ENCODE measurements at regions not wholly inside any gene's neighbourhood (a gene's known extent, or its start where the extent isn't known, plus 50 kb on each side); places are given as distances from the start of the nearest gene placed in this dataset.
A peak's percentile ranks its signal among the peaks of the same experiment; 100 is the strongest.

- in situ Hi-C loops (cut with HindIII; ENCODE audit: low pct_unique_long_range_greater_than_20kb, low sequenced_read_pairs) = no loop called here
- no peak for DNase-seq (ENCODE audit: low read depth)
Measured at GRCh38 chr7:18288322-18289037, 207.1 kb upstream of the HDAC9 start.

- DNase-seq (ENCODE audit: low read depth) = no peak
- in situ Hi-C loops (cut with HindIII; ENCODE audit: low pct_unique_long_range_greater_than_20kb, low sequenced_read_pairs) = no loop called here
Measured at GRCh38 chr7:18289788-18290187, 205.8 kb upstream of the HDAC9 start.

GRCh38 chr7:18290223-18290622 lies 205.3 kb upstream of the HDAC9 start:
- no peak for DNase-seq (ENCODE audit: low read depth)
- in situ Hi-C loops (cut with HindIII; ENCODE audit: low pct_unique_long_range_greater_than_20kb, low sequenced_read_pairs) = no loop called here

- in situ Hi-C loops (cut with HindIII; ENCODE audit: low pct_unique_long_range_greater_than_20kb, low sequenced_read_pairs) = no loop called here
- DNase-seq (ENCODE audit: low read depth) = no peak
Measured at GRCh38 chr7:18290865-18291264, 204.7 kb upstream of the HDAC9 start.

- in situ Hi-C loops (cut with HindIII; ENCODE audit: low pct_unique_long_range_greater_than_20kb, low sequenced_read_pairs) = no loop called here
- DNase-seq (ENCODE audit: low read depth) = no peak
Measured at GRCh38 chr7:18292584-18292983, 203.0 kb upstream of the HDAC9 start.

- in situ Hi-C loops (cut with HindIII; ENCODE audit: low pct_unique_long_range_greater_than_20kb, low sequenced_read_pairs) = no loop called here
Measured at GRCh38 chr7:18293759-18294158, 201.8 kb upstream of the HDAC9 start.

GRCh38 chr7:18294411-18294810 lies 201.1 kb upstream of the HDAC9 start:
- in situ Hi-C loops (cut with HindIII; ENCODE audit: low pct_unique_long_range_greater_than_20kb, low sequenced_read_pairs) = no loop called here
- no peak for DNase-seq (ENCODE audit: low read depth)

More at GRCh38 chr7:18293759-18294158, 201.8 kb upstream of the HDAC9 start:
- DNase-seq (ENCODE audit: low read depth) = no peak

GRCh38 chr7:18295781-18296423 lies 199.6 kb upstream of the HDAC9 start:
- no peak for DNase-seq (ENCODE audit: low read depth)
- in situ Hi-C loops (cut with HindIII; ENCODE audit: low pct_unique_long_range_greater_than_20kb, low sequenced_read_pairs) = no loop called here

- no peak for DNase-seq (ENCODE audit: low read depth)
- in situ Hi-C loops (cut with HindIII; ENCODE audit: low pct_unique_long_range_greater_than_20kb, low sequenced_read_pairs) = no loop called here
Measured at GRCh38 chr7:18302097-18302496, 193.5 kb upstream of the HDAC9 start.

- in situ Hi-C loops (cut with HindIII; ENCODE audit: low pct_unique_long_range_greater_than_20kb, low sequenced_read_pairs) = no loop called here
- DNase-seq (ENCODE audit: low read depth) = no peak
Measured at GRCh38 chr7:18305866-18306265, 189.7 kb upstream of the HDAC9 start.

- DNase-seq (ENCODE audit: low read depth) = no peak
- in situ Hi-C loops (cut with HindIII; ENCODE audit: low pct_unique_long_range_greater_than_20kb, low sequenced_read_pairs) = no loop called here
Measured at GRCh38 chr7:18306696-18307095, 188.9 kb upstream of the HDAC9 start.

GRCh38 chr7:18308938-18309337 lies 186.6 kb upstream of the HDAC9 start:
- in situ Hi-C loops (cut with HindIII; ENCODE audit: low pct_unique_long_range_greater_than_20kb, low sequenced_read_pairs) = no loop called here

GRCh38 chr7:18312482-18312881 lies 183.1 kb upstream of the HDAC9 start:
- DNase-seq (ENCODE audit: low read depth) = no peak
- in situ Hi-C loops (cut with HindIII; ENCODE audit: low pct_unique_long_range_greater_than_20kb, low sequenced_read_pairs) = no loop called here

More at GRCh38 chr7:18308938-18309337, 186.6 kb upstream of the HDAC9 start:
- no peak for DNase-seq (ENCODE audit: low read depth)

- in situ Hi-C loops (cut with HindIII; ENCODE audit: low pct_unique_long_range_greater_than_20kb, low sequenced_read_pairs) = no loop called here
- no peak for DNase-seq (ENCODE audit: low read depth)
Measured at GRCh38 chr7:18313965-18314364, 181.6 kb upstream of the HDAC9 start.

GRCh38 chr7:18315241-18315640 lies 180.3 kb upstream of the HDAC9 start:
- in situ Hi-C loops (cut with HindIII; ENCODE audit: low pct_unique_long_range_greater_than_20kb, low sequenced_read_pairs) = no loop called here
- no peak for DNase-seq (ENCODE audit: low read depth)

- in situ Hi-C loops (cut with HindIII; ENCODE audit: low pct_unique_long_range_greater_than_20kb, low sequenced_read_pairs) = no loop called here
- DNase-seq (ENCODE audit: low read depth) = no peak
Measured at GRCh38 chr7:18317941-18318340, 177.6 kb upstream of the HDAC9 start.

GRCh38 chr7:18320422-18320821 lies 175.1 kb upstream of the HDAC9 start:
- in situ Hi-C loops (cut with HindIII; ENCODE audit: low pct_unique_long_range_greater_than_20kb, low sequenced_read_pairs) = no loop called here
- no peak for DNase-seq (ENCODE audit: low read depth)

- in situ Hi-C loops (cut with HindIII; ENCODE audit: low pct_unique_long_range_greater_than_20kb, low sequenced_read_pairs) = no loop called here
Measured at GRCh38 chr7:18320971-18321567, 174.5 kb upstream of the HDAC9 start.

GRCh38 chr7:18330548-18330947 lies 165.0 kb upstream of the HDAC9 start:
- DNase-seq (ENCODE audit: low read depth) = no peak
- in situ Hi-C loops (cut with HindIII; ENCODE audit: low pct_unique_long_range_greater_than_20kb, low sequenced_read_pairs) = no loop called here

More at GRCh38 chr7:18320971-18321567, 174.5 kb upstream of the HDAC9 start:
- DNase-seq (ENCODE audit: low read depth) = peak; percentile 46
